ENCODE measurements at regions not wholly inside any gene's neighbourhood (a gene's known extent, or its start where the extent isn't known, plus 50 kb on each side); places are given as distances from the start of the nearest gene placed in this dataset.

- peak; percentile 22 for DNase-seq
These were observed 73.0 kb upstream of the KCNG1 start for GRCh38 chr20:51095633-51096521.

GRCh38 chr20:51094221-51094620 is 71.3 kb upstream of the KCNG1 start:
- DNase-seq: peak; percentile 21

GRCh38 chr20:51093240-51093763 is 70.4 kb upstream of the KCNG1 start:
- no peak for DNase-seq

GRCh38 chr20:51092338-51092737 is 69.4 kb upstream of the KCNG1 start:
- no peak for DNase-seq

- DNase-seq: no peak
These were observed 68.7 kb upstream of the KCNG1 start for GRCh38 chr20:51091406-51092195.

- no peak for DNase-seq
These were observed 66.9 kb upstream of the KCNG1 start for GRCh38 chr20:51089840-51090239.

GRCh38 chr20:51089272-51089781 is 66.4 kb upstream of the KCNG1 start:
- no peak for DNase-seq

- no peak for DNase-seq
These were observed 64.4 kb upstream of the KCNG1 start for GRCh38 chr20:51087266-51087665.

- DNase-seq: no peak
These were observed 62.9 kb upstream of the KCNG1 start for GRCh38 chr20:51085769-51086168.

GRCh38 chr20:51084593-51085377 is 61.9 kb upstream of the KCNG1 start:
- DNase-seq: no peak

GRCh38 chr20:51083447-51083846 is 60.5 kb upstream of the KCNG1 start:
- DNase-seq: no peak

- DNase-seq: no peak
These were observed 60.1 kb upstream of the KCNG1 start for GRCh38 chr20:51082988-51083387.

GRCh38 chr20:51080516-51080915 is 57.6 kb upstream of the KCNG1 start:
- DNase-seq: no peak

GRCh38 chr20:51079488-51079887 is 56.6 kb upstream of the KCNG1 start:
- DNase-seq: no peak

GRCh38 chr20:51077686-51078060 is 54.8 kb upstream of the KCNG1 start:
- peak; percentile 60 for DNase-seq

GRCh38 chr20:51076786-51077685 is 54.1 kb upstream of the KCNG1 start:
- peak; percentile 6 for DNase-seq

GRCh38 chr20:51074062-51074461 is 51.2 kb upstream of the KCNG1 start:
- DNase-seq: no peak

Measured in tongue (tissue), 1 donor.